ENCODE measurements at regions not wholly inside any gene's neighbourhood (a gene's known extent, or its start where the extent isn't known, plus 50 kb on each side); places are given as distances from the start of the nearest gene placed in this dataset.

- DNase-seq (ENCODE audit: insufficient read length, low spot score) (no peak), FAIRE-seq (no peak)
- TF ChIP-seq CTCF (IDR thresholded peaks at IDR 0.05; ENCODE audit: insufficient read depth, missing control alignments), result no peak
These were observed 148.2 kb upstream of the RIPOR2 start for GRCh38 chr6:25083784-25084507.

- DNase-seq (ENCODE audit: insufficient read length, low spot score) (no peak), FAIRE-seq (no peak)
- no peak for TF ChIP-seq CTCF (IDR thresholded peaks at IDR 0.05; ENCODE audit: insufficient read depth, missing control alignments)
These were observed 148.7 kb upstream of the RIPOR2 start for GRCh38 chr6:25084508-25084833.

GRCh38 chr6:25085756-25086155, 150.0 kb upstream of the RIPOR2 start:
- TF ChIP-seq CTCF (IDR thresholded peaks at IDR 0.05; ENCODE audit: insufficient read depth, missing control alignments), result no peak
- no peak for FAIRE-seq
- no peak for DNase-seq (ENCODE audit: insufficient read length, low spot score)

- no peak for FAIRE-seq
- TF ChIP-seq CTCF (IDR thresholded peaks at IDR 0.05; ENCODE audit: insufficient read depth, missing control alignments), result no peak
- DNase-seq (ENCODE audit: insufficient read length, low spot score), result no peak
These were observed 150.8 kb upstream of the RIPOR2 start for GRCh38 chr6:25086500-25087091.

GRCh38 chr6:25088513-25088912, 152.8 kb upstream of the RIPOR2 start:
- DNase-seq (ENCODE audit: insufficient read length, low spot score) (no peak), FAIRE-seq (no peak)
- TF ChIP-seq CTCF (IDR thresholded peaks at IDR 0.05; ENCODE audit: insufficient read depth, missing control alignments), result no peak

- FAIRE-seq (no peak), DNase-seq (ENCODE audit: insufficient read length, low spot score) (no peak)
- TF ChIP-seq CTCF (IDR thresholded peaks at IDR 0.05; ENCODE audit: insufficient read depth, missing control alignments), result no peak
These were observed 153.7 kb upstream of the RIPOR2 start for GRCh38 chr6:25089442-25089841.

GRCh38 chr6:25094726-25095125, 159.0 kb upstream of the RIPOR2 start:
- DNase-seq (ENCODE audit: insufficient read length, low spot score) (no peak), FAIRE-seq (no peak)
- no peak for TF ChIP-seq CTCF (IDR thresholded peaks at IDR 0.05; ENCODE audit: insufficient read depth, missing control alignments)
